ENCODE measurements at regions not wholly inside any gene's neighbourhood (a gene's known extent, or its start where the extent isn't known, plus 50 kb on each side); places are given as distances from the start of the nearest gene placed in this dataset.

- Mint-ChIP-seq H3K9me3 (peaks cover 7% of the 10 kb centered on the region), H3K4me1 (no peaks in the 10 kb centered on the region), H3K4me3 (no peak overlapping the region), H3K27me3 (ENCODE audit: low read depth) (no peaks in the 10 kb centered on the region), H3K36me3 (ENCODE audit: low read depth) (peaks cover 2% of the 10 kb centered on the region), H3K27ac (ENCODE audit: unreplicated experiment) (no peak overlapping the region)
- TF ChIP-seq, protein P1, sequence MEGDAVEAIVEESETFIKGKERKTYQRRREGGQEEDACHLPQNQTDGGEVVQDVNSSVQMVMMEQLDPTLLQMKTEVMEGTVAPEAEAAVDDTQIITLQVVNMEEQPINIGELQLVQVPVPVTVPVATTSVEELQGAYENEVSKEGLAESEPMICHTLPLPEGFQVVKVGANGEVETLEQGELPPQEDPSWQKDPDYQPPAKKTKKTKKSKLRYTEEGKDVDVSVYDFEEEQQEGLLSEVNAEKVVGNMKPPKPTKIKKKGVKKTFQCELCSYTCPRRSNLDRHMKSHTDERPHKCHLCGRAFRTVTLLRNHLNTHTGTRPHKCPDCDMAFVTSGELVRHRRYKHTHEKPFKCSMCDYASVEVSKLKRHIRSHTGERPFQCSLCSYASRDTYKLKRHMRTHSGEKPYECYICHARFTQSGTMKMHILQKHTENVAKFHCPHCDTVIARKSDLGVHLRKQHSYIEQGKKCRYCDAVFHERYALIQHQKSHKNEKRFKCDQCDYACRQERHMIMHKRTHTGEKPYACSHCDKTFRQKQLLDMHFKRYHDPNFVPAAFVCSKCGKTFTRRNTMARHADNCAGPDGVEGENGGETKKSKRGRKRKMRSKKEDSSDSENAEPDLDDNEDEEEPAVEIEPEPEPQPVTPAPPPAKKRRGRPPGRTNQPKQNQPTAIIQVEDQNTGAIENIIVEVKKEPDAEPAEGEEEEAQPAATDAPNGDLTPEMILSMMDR (conservative IDR thresholded peaks at IDR 0.05) = no peak
- no peak for DNase-seq (ENCODE audit: low read depth, low spot score)
These were observed 354.6 kb upstream of the C1orf87 start for GRCh38 chr1:60428127-60428526.

- H3K27ac Mint-ChIP-seq (ENCODE audit: unreplicated experiment) = no peak overlapping the region
- TF ChIP-seq, protein P1 (conservative IDR thresholded peaks at IDR 0.05) = no peak
- H3K4me1 Mint-ChIP-seq = no peaks in the 10 kb centered on the region
- peaks cover 5% of the 10 kb centered on the region for H3K9me3 Mint-ChIP-seq
- H3K27me3 Mint-ChIP-seq (ENCODE audit: low read depth) = no peaks in the 10 kb centered on the region
- H3K4me3 Mint-ChIP-seq = no peak overlapping the region
- DNase-seq (ENCODE audit: low read depth, low spot score) = no peak
- H3K36me3 Mint-ChIP-seq (ENCODE audit: low read depth) = no peaks in the 10 kb centered on the region
These were observed 354.1 kb upstream of the C1orf87 start for GRCh38 chr1:60427701-60428100.

DNA sequence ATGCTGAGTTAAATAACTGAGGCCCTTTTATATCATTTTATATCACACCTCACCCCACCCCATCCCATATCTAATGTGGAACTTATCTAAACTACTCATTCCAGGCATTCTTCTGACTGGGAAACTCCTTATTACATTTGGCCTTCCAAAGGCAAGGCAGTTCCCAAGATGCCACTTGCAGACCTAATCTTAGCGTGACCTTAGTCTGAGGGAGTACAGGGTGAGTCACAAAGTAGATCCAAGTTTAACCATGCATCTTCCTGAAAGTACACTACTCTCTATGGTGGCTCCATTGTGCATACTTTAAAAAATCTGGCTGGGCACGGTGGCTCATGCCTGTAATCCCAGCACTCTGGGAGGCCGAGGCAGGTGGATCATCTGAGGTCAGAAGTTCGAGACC lies 353.6 kb upstream of the C1orf87 start:
- no peak overlapping the region for H3K4me3 Mint-ChIP-seq
- TF ChIP-seq, protein P1 (conservative IDR thresholded peaks at IDR 0.05) = no peak
- DNase-seq (ENCODE audit: low read depth, low spot score) = no peak
- H3K36me3 Mint-ChIP-seq (ENCODE audit: low read depth) = no peaks in the 10 kb centered on the region
- H3K9me3 Mint-ChIP-seq = peaks cover 5% of the 10 kb centered on the region
- H3K27ac Mint-ChIP-seq (ENCODE audit: unreplicated experiment) = no peak overlapping the region
- no peaks in the 10 kb centered on the region for H3K27me3 Mint-ChIP-seq (ENCODE audit: low read depth)
- no peaks in the 10 kb centered on the region for H3K4me1 Mint-ChIP-seq

DNA sequence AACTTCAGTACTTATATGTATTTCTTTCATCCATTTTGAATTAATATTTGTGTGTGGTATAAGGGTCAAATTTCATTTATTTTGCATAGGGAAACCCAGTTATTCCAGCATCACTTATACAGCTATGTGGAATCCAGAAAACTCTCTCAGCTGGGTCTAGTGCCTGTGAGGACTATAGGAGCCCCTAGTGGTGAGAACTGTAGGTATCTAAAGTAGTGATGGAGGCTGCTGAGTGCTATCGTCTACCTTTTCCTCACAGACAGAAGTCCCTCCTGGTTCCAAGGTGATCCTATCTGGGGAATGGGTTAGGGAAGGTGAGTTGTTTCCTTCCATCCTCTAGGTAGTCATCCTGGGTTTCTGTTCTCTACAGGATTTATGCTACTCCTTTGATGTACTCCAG lies 352.0 kb upstream of the C1orf87 start:
- TF ChIP-seq, protein P1 (conservative IDR thresholded peaks at IDR 0.05) = peak; percentile 55
- no peak for DNase-seq (ENCODE audit: low read depth, low spot score)
- Mint-ChIP-seq H3K27me3 (ENCODE audit: low read depth) (no peaks in the 10 kb centered on the region), H3K9me3 (peaks cover 9% of the 10 kb centered on the region), H3K4me3 (no peak overlapping the region), H3K4me1 (no peaks in the 10 kb centered on the region), H3K36me3 (ENCODE audit: low read depth) (no peaks in the 10 kb centered on the region), H3K27ac (ENCODE audit: unreplicated experiment) (no peak overlapping the region)

DNA sequence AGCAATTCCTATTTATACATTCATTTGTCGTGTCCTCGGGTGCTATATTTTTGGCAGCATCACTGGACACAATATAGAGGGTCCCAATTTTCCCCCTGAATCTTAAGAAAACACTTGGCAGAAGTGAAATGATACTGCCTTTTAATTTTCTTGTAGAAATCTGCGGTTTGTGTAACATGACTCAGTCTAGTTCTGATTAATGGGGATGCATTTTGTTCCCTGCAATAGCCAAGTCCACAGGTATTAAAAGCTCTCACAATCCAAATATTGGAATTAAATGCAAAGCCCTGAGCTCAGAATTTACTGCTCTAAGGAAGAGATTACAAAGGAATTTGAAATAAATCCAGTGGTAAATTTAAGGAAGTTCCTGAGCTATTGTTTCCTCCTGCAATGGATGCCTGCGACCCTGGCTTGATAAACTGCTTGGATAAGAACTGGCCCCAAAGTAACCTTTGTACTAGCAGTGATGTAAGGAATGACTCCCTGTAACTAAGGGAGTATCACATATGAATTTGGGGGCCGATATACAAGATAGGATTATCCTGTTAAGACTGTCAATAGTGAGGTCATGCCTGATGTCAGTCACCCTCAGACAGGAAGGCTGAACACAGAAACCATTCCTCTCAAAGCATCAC lies 349.7 kb upstream of the C1orf87 start:
- no peaks in the 10 kb centered on the region for H3K4me1 Mint-ChIP-seq
- no peaks in the 10 kb centered on the region for H3K27me3 Mint-ChIP-seq (ENCODE audit: low read depth)
- no peak overlapping the region for H3K4me3 Mint-ChIP-seq

More for the DNA sequence above, 349.7 kb upstream of the C1orf87 start:
- TF ChIP-seq, protein P1 (conservative IDR thresholded peaks at IDR 0.05) = no peak
- Mint-ChIP-seq H3K36me3 (ENCODE audit: low read depth) (no peaks in the 10 kb centered on the region), H3K27ac (ENCODE audit: unreplicated experiment) (no peak overlapping the region), H3K9me3 (peaks cover 6% of the 10 kb centered on the region)
- no peak for DNase-seq (ENCODE audit: low read depth, low spot score)
